ENCODE measurements at regions not wholly inside any gene's neighbourhood (a gene's known extent, or its start where the extent isn't known, plus 50 kb on each side); places are given as distances from the start of the nearest gene placed in this dataset.
"Not testable (repeated sequence)": the region's sequence is repeated elsewhere in the genome, so short reads cannot be mapped to it uniquely, and the experiment has no call there.

DNA sequence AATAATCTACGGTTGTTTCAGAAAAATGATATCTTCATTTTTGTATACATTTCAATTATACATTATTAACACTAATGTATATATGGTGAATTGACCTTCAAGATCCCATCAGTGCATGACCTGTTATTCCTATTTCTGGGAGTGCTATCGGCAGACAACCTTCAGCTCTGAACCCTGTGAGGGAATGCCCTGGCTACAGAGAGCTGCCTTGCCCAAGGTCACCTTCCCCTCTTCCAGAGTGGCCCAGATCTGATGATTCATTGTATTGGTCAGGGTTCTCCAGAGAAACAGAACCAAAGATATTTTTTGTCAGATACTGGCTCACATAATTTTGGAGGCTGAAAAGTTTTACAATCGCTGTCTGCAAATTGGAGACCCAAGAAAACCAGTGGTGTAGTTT is 235.5 kb downstream of the ZNF92 start:
- DNase-seq = no peak
- WGBS (ENCODE audit: insufficient coverage, low coverage, low lambda C conversion rate, missing lambda C conversion rate) = 72% methylated on average over 3 of the region's 3 CpGs
- H3K36me3 ChIP-seq = no peaks in the 10 kb centered on the region
- H3K9me3 ChIP-seq = no peaks in the 10 kb centered on the region
- H3K4me1 ChIP-seq = no peaks in the 10 kb centered on the region
- TF ChIP-seq POLR2A (IDR thresholded peaks at IDR 0.05) = no peak
- TF ChIP-seq, protein P1, sequence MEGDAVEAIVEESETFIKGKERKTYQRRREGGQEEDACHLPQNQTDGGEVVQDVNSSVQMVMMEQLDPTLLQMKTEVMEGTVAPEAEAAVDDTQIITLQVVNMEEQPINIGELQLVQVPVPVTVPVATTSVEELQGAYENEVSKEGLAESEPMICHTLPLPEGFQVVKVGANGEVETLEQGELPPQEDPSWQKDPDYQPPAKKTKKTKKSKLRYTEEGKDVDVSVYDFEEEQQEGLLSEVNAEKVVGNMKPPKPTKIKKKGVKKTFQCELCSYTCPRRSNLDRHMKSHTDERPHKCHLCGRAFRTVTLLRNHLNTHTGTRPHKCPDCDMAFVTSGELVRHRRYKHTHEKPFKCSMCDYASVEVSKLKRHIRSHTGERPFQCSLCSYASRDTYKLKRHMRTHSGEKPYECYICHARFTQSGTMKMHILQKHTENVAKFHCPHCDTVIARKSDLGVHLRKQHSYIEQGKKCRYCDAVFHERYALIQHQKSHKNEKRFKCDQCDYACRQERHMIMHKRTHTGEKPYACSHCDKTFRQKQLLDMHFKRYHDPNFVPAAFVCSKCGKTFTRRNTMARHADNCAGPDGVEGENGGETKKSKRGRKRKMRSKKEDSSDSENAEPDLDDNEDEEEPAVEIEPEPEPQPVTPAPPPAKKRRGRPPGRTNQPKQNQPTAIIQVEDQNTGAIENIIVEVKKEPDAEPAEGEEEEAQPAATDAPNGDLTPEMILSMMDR (IDR thresholded peaks at IDR 0.05) = no peak
- no peak overlapping the region for H3K27ac ChIP-seq
- H3K27me3 ChIP-seq = no peaks in the 10 kb centered on the region
- intact Hi-C loops (cut with DNase I) = no loop called here
- H3K4me3 ChIP-seq = no peak overlapping the region
- ATAC-seq = no peak

DNA sequence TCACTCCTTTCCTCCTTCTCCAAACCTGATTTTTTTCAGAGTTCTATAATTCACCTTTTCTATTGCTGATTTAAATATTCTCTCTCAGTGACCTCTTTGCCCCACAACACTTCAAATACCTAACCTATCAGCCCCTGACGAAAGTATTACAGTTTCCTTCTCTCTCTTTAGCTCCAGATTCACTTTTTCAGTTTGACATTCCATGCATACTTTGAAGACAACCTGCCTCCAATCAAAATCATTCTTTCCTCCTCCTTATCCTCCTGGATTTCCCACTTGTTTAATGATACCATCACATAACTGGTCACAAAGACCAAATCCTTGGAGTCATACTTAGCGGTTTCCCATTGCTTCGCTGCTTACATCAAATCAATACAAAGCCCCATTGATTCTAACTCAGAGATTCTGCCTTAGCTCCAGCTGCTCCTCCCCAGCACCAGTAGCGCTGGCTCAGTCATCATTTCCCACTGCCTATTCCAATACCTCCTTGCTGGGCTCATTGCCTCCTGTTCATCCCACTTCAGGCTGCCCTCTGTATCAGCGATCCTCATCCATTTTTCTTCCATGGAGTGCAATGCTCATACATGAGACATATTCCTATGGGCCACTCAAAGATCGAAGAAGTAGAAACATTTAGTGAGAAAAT is 240.1 kb downstream of the ZNF92 start:
- intact Hi-C loops (cut with DNase I); H3K27ac ChIP-seq; DNase-seq; H3K27me3 ChIP-seq; H3K4me3 ChIP-seq; H3K36me3 ChIP-seq; H3K4me1 ChIP-seq; ATAC-seq; H3K9me3 ChIP-seq: not testable (repeated sequence)
- WGBS (ENCODE audit: insufficient coverage, low coverage, low lambda C conversion rate, missing lambda C conversion rate) = 52% methylated on average over 6 of the region's 6 CpGs

DNA sequence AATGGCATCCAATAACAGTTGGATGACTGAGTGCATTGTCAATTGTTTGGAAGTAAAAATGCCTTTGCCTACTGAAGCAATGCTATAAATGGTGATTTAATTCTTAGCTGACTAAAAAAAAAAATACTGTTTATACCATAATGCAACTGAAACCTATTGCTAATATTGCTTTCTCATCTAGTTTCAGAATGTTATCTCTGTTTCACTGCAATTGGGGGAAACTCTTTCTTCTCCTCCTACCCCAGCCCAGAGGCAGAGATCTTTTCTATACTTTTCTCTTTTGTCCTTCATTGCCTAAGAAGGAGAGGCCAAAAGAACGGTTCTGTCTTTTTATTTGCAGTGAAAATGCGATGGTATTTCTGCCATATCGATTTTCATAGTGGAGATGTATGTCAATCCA is 242.5 kb downstream of the ZNF92 start:
- DNase-seq; H3K9me3 ChIP-seq; H3K4me1 ChIP-seq; intact Hi-C loops (cut with DNase I); H3K27me3 ChIP-seq; H3K4me3 ChIP-seq; ATAC-seq; H3K36me3 ChIP-seq; H3K27ac ChIP-seq: not testable (repeated sequence)
- 51% methylated on average over 3 of the region's 3 CpGs for WGBS (ENCODE audit: insufficient coverage, low coverage, low lambda C conversion rate, missing lambda C conversion rate)

DNA sequence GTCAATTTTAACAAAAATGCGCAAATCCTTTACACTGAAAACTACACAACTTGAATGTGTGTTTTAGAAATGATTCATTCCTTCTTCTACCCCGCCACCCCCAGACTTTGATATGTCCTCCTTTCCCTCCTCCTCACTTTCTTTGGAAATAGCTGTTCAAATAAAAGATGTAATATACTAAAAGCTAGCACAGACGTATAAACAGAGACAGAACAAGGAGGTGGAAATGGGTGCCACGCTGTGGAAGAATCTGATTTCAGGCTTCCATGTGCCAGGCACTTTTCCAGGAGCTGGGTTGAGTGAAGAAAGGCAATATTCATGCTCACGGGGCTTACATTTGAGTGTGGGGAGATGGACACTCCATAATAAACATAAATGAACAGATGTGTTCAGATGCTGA is 246.6 kb downstream of the ZNF92 start:
- intact Hi-C loops (cut with DNase I); H3K27ac ChIP-seq; H3K4me3 ChIP-seq; H3K36me3 ChIP-seq; H3K27me3 ChIP-seq; DNase-seq; H3K9me3 ChIP-seq; ATAC-seq; H3K4me1 ChIP-seq: not testable (repeated sequence)
- WGBS (ENCODE audit: insufficient coverage, low coverage, low lambda C conversion rate, missing lambda C conversion rate) = 50% methylated on average over 5 of the region's 5 CpGs

DNA sequence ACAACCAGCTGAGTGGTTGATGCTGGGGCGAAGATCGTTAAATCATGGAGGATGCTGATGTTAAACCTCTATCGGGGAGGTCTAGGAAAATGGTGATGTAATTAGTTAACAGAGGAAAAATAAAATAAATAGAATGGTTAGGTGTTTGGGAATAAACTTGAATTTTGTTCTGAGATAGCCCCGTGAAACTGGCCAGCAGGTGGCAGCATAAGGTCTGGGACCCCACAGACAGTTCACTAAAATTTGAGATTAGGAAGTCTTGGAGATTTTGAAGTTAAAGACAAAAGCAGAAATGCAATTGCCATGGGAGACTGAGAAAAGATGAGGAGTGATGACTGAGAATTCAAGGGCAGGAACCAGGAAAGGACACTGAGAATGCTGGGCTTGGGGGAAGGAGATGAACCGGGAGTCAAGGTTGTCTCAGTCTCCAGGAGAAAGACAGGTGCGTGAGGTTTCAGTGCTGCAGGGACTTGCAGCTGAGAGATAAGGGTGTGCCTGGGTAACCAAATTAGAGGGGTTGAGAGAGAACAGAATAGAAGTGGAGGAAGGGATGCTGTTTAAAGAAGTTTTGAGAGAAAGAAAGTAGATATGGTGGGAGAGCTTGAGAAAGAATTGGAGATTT is 248.0 kb downstream of the ZNF92 start:
- WGBS (ENCODE audit: insufficient coverage, low coverage, low lambda C conversion rate, missing lambda C conversion rate) = 9% methylated on average over 5 of the region's 6 CpGs
- DNase-seq = peak; percentile 40 to 56 (median 48)
- intact Hi-C loops (cut with DNase I); H3K27ac ChIP-seq; H3K4me1 ChIP-seq; H3K4me3 ChIP-seq; H3K9me3 ChIP-seq; H3K36me3 ChIP-seq; H3K27me3 ChIP-seq: not testable (repeated sequence)
- TF ChIP-seq, protein P1 (IDR thresholded peaks at IDR 0.05) = peak; percentile 25 to 68 (median 60)
- ATAC-seq = peak; percentile 59 to 69 (median 64)

DNA sequence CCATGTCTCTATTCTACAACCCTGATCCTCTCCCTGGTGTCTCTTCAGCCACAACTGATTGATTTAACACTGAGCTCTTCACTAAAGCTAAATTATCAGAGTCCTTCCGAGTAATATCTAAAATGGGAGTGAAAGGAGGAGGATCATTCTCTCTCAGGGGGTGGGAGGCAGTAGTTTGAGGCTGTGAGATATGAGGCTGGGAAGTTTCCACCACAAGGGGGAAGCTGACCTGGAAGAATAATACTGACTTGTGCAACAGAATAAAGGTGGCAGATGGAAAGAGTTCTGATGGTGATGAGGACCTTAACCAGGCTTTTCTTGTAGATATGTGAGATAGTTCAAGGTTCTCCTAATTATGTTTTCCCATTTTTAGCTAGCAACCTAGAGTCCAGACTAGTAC is 241.6 kb upstream of the VKORC1L1 start:
- ATAC-seq; intact Hi-C loops (cut with DNase I); H3K4me1 ChIP-seq; H3K4me3 ChIP-seq; H3K36me3 ChIP-seq; H3K27ac ChIP-seq; DNase-seq; H3K9me3 ChIP-seq; H3K27me3 ChIP-seq: not testable (repeated sequence)
- WGBS (ENCODE audit: insufficient coverage, low coverage, low lambda C conversion rate, missing lambda C conversion rate) = no CpG with 5 or more reads among the region's 1 CpG

DNA sequence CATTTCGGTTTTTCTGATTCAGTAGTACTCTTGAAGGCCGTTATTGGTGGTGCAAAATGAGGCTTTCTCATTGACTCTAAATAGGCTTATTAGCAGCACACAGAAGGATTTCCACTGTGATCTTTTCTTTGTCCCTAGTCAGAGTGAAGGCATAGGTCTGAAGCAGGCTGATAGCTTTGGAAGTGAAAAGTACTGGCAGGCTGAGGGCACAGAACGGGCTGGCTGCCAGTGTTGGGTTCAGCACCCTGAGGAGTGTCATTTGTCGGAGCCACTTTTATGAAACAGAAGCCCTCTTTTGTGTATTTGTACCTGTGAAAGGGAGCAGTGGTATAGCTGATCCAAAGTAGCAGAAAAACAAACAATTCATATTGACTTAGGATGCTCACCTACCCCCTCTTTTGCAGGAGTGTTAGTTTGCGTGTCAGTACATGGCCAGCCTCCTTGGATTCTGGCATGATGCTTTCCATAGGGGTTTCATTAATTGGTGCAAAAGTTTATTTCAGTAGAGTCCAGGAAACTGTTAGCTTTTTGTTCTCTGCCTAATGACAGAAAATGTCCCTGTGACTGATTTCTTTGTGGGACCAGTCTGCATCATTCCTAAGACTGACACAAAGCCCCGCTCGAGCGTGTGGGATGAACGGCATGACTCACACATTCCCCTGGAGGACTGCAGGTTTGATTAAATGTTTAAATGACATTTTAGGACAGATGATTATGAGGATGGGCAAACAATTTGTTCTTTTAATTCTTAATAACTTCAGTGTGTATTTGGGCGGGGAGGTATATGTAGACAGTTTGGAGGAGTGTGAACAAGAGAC is 239.1 kb upstream of the VKORC1L1 start:
- no CpG with 5 or more reads among the region's 10 CpGs for WGBS (ENCODE audit: insufficient coverage, low coverage, low lambda C conversion rate, missing lambda C conversion rate)
- H3K27me3 ChIP-seq; H3K36me3 ChIP-seq; H3K4me1 ChIP-seq; DNase-seq; H3K27ac ChIP-seq; intact Hi-C loops (cut with DNase I); H3K4me3 ChIP-seq; H3K9me3 ChIP-seq: not testable (repeated sequence)
- peak in 1 of 4 donors; percentile 71 for ATAC-seq

DNA sequence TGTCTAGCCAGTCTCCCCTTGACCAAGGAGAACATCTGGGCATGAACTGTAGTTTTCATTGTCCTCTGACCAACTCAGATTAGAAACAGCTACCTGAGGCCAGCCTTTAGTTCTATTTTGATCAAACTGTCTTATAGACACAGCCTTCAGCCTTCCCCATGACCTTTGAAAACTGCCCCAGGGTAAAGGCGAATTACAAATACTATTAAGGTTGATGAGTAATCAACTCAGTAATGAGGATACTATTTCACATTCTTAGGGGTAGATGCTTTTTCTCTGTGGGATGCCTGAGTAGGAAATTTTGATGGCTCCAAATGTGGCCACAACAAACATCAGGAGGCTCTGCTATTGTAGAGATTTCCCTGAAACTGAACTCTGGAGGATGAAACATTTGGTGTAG is 234.0 kb upstream of the VKORC1L1 start:
- H3K4me1 ChIP-seq; H3K36me3 ChIP-seq; ATAC-seq; H3K27ac ChIP-seq; intact Hi-C loops (cut with DNase I); DNase-seq; H3K4me3 ChIP-seq; H3K9me3 ChIP-seq; H3K27me3 ChIP-seq: not testable (repeated sequence)
- WGBS (ENCODE audit: insufficient coverage, low coverage, low lambda C conversion rate, missing lambda C conversion rate) = no CpG with 5 or more reads among the region's 1 CpG

DNA sequence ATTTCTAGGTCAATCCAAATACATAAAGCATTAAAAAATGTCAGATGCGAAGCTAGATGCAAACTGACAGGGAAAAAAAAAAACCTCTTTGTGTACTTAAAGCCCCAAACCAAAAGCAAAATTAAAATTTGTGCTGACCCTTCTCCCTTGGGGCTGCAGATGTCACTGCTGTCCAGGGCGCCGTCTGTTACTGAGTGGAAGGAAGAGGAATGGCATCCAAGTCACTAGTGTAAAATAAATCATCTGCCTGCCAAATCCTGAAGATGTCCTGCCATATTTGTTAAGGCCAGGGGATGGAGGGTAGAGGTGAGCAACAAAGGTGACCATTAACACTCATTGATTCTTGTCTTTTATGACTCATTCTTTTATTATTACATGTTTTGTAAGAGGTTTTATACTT is 233.2 kb upstream of the VKORC1L1 start:
- H3K4me1 ChIP-seq; H3K4me3 ChIP-seq; H3K27ac ChIP-seq; DNase-seq; H3K9me3 ChIP-seq; intact Hi-C loops (cut with DNase I); H3K27me3 ChIP-seq; H3K36me3 ChIP-seq: not testable (repeated sequence)
- no CpG with 5 or more reads among the region's 3 CpGs for WGBS (ENCODE audit: insufficient coverage, low coverage, low lambda C conversion rate, missing lambda C conversion rate)
- peak in 2 of 4 donors; percentile 39 to 51 for ATAC-seq
